Body of pancreas (tissue), 4 donors: ENCODE measurements at regions not wholly inside any gene's neighbourhood (a gene's known extent, or its start where the extent isn't known, plus 50 kb on each side); places are given as distances from the start of the nearest gene placed in this dataset.

ENCODE experiments used
- ATAC-seq: fragments of 150-250 bp; one replicate; pipeline ENCODE4 v1.9.1; 2016
- DNase-seq, 4 donors: peaks; one replicate each; pipeline ENCODE4 v3.0.0-alpha.2; 2019
- H3K27ac ChIP-seq, 4 donors: fragments of 200-600 bp; sonication (generic); 1 replicate in 3 of 4; 2 replicates in 1 of 4; pipeline versions ENCODE4 v1.5.1 to v1.6.1; 2016 to 2019; ENCODE audit warnings: mild to moderate bottlenecking in 1 of 4, mixed read lengths in 1 of 4, moderate library complexity in 1 of 4
- H3K27me3 ChIP-seq, 2 donors: fragments of 200-600 bp; sonication (generic); one replicate each; pipeline ENCODE4 v1.6.0; 2016; ENCODE audit warnings: mild to moderate bottlenecking in 1 of 2
- H3K36me3 ChIP-seq, 2 donors: fragments of 200-600 bp; sonication (generic); replicated peaks in 1 of 2; 2 replicates each; pipeline ENCODE4 v1.5.1; 2016; ENCODE audit warnings: low read depth in 2 of 2; ENCODE audit not compliant: insufficient read depth in 1 of 2
- H3K4me1 ChIP-seq: fragments of 200-600 bp; sonication (generic); one replicate; pipeline ENCODE4 v1.6.0; 2016
- H3K4me3 ChIP-seq, 2 donors: fragments of 200-600 bp; sonication (generic); 1 replicate in 1 of 2; 2 replicates in 1 of 2; pipeline ENCODE4 v1.5.1; 2016 to 2019
- H3K9me3 ChIP-seq, 3 donors: fragments of 200-600 bp; sonication (generic); 1 replicate in 2 of 3; 2 replicates in 1 of 3; pipeline ENCODE4 v1.5.1; 2016
- CTCF ChIP-seq, 7 experiments: fragments of 450-650 bp in 4 of 7; fragments of 200-600 bp in 3 of 7; sonication (generic) in 3 of 7; IDR thresholded peaks; one replicate each; pipeline ENCODE4 v1.5.1; 2016 to 2019; ENCODE audit warnings: antibody characterized with exemption in 7 of 7
- POLR2A ChIP-seq, 3 donors: fragments of 450-650 bp; IDR thresholded peaks; one replicate each; pipeline ENCODE4 v1.6.1; 2016; ENCODE audit warnings: antibody characterized with exemption in 3 of 3, mild to moderate bottlenecking in 2 of 3
- WGBS, 2 donors: methylation state at CpG; one replicate each; pipeline ENCODE4 v1.1.5; 2017; 5-methylcytosine and 5-hydroxymethylcytosine counted together
- intact Hi-C: fragments of 100-400 bp; cut with DNase I; formaldehyde crosslinking; loops from one replicate; pipeline ENCODE4 v1.15.1; 2023

GRCh38 chr7:54931532-54931931 is 87.3 kb upstream of the EGFR start:
- DNase-seq = no peak
- peaks cover 8% of the 10 kb centered on the region for H3K4me1 ChIP-seq
- no peaks in the 10 kb centered on the region for H3K9me3 ChIP-seq
- H3K4me3 ChIP-seq = no peak overlapping the region
- H3K27me3 ChIP-seq = no peaks in the 10 kb centered on the region
- no peak for TF ChIP-seq POLR2A (IDR thresholded peaks at IDR 0.05)
- no peak for TF ChIP-seq CTCF (IDR thresholded peaks at IDR 0.05)
- ATAC-seq = no peak
- intact Hi-C loops = no loop called here
- WGBS, 2 donors = 89 to 96% methylated on average over 1 of the region's 1 CpG
- H3K27ac ChIP-seq = no peak overlapping the region
- no peaks in the 10 kb centered on the region for H3K36me3 ChIP-seq

DNA sequence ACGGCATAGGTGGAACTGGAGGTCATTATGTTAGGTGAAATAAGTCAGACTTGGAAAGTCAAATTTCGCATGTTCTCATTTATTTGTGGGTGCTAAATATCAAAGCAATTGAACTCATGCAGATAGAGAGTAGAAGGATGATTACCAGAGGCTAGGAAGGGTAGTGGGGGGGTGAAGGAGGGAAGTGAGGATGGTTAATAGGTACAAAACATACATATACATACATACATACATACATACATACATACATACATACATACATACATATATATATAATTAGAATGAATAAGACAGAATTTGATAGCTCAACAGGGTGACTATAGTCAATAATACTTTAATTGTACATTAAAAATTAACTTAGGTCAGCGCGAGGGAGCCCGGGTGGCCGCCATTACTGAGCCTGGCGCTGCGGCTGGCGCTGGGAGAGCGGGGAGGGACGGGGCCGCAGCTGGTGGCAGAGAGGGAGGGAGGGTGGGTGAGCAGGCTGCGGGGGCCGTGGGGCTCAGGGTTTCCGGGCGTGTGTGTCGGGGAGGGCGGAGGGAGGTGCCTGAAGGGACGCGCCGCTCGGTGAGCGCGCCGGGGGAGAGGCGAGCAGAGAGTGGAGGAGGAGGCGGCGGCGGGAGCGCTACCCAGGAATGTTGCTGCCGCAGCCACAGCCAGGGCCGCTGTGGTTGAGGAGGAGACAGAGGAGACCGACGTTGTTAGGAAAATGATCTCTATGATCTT is 85.8 kb upstream of the EGFR start:
- H3K27me3 ChIP-seq = no peaks in the 10 kb centered on the region
- no peaks in the 10 kb centered on the region for H3K9me3 ChIP-seq
- TF ChIP-seq POLR2A (IDR thresholded peaks at IDR 0.05) (peak; percentile 27 to 66 (median 56)), CTCF (IDR thresholded peaks at IDR 0.05) (peak in 1 of 7 experiments; percentile 6)
- H3K4me1 ChIP-seq = peaks cover 8% of the 10 kb centered on the region
- peak overlapping the region; percentile 50 to 70 (median 58) for H3K27ac ChIP-seq
- peak overlapping the region; percentile 4 to 20 for H3K4me3 ChIP-seq
- DNase-seq = peak; percentile 79 to 84 (median 82)
- intact Hi-C loops = no loop called here
- 4 to 7% methylated on average over 21 to 34 of the region's 34 CpGs for WGBS, 2 donors
- peak; percentile 99 for ATAC-seq
- H3K36me3 ChIP-seq = no peaks in the 10 kb centered on the region

DNA sequence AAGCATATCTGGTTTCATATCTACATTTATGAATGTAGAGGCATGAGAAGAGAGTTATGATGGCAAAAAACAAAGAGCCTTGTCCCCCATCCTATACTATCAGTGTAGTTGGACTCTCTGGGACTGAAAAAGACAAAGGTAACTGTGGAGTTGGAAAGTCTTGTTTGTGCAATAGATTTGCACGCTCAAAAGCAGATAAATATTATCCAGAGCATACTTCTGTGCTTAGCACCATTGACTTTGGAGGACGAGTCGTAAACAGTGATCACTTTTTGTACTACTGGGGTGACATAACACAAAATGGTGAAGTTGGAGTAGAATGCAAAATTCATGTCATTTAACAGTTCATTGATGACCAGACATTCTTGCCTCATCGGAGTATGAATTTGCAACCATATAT is 85.2 kb upstream of the EGFR start:
- ATAC-seq (no peak), DNase-seq (no peak)
- no peak for TF ChIP-seq CTCF (IDR thresholded peaks at IDR 0.05)
- no peak for TF ChIP-seq POLR2A (IDR thresholded peaks at IDR 0.05)
- intact Hi-C loops = no loop called here
- Histone ChIP-seq H3K27ac (peak overlapping the region; percentile 50 to 70 (median 58)), H3K4me3 (no peak overlapping the region), H3K27me3 (no peaks in the 10 kb centered on the region), H3K36me3 (no peaks in the 10 kb centered on the region), H3K4me1 (peaks cover 8% of the 10 kb centered on the region), H3K9me3 (no peaks in the 10 kb centered on the region)
- WGBS, 2 donors = 14 to 21% methylated on average over 4 of the region's 4 CpGs

- ATAC-seq = no peak
- TF ChIP-seq POLR2A (IDR thresholded peaks at IDR 0.05) = no peak
- no peak for TF ChIP-seq CTCF (IDR thresholded peaks at IDR 0.05)
- Histone ChIP-seq H3K36me3 (no peaks in the 10 kb centered on the region), H3K4me1 (no peaks in the 10 kb centered on the region), H3K4me3 (no peak overlapping the region), H3K9me3 (no peaks in the 10 kb centered on the region), H3K27ac (no peak overlapping the region), H3K27me3 (no peaks in the 10 kb centered on the region)
- intact Hi-C loops = no loop called here
- no peak for DNase-seq
- WGBS, 2 donors = 78 to 81% methylated on average over 3 of the region's 3 CpGs
Observed at GRCh38 chr7:54940748-54941147, 78.1 kb upstream of the EGFR start.

- Histone ChIP-seq H3K4me1 (no peaks in the 10 kb centered on the region), H3K27me3 (no peaks in the 10 kb centered on the region), H3K36me3 (no peaks in the 10 kb centered on the region), H3K27ac (no peak overlapping the region), H3K4me3 (no peak overlapping the region), H3K9me3 (no peaks in the 10 kb centered on the region)
- TF ChIP-seq CTCF (IDR thresholded peaks at IDR 0.05) = no peak
- no peak for TF ChIP-seq POLR2A (IDR thresholded peaks at IDR 0.05)
- 56 to 66% methylated on average over 3 of the region's 3 CpGs for WGBS, 2 donors
- intact Hi-C loops = no loop called here
- no peak for DNase-seq
- no peak for ATAC-seq
Observed at GRCh38 chr7:54944179-54944578, 74.6 kb upstream of the EGFR start.
